GM12873 (cell line): ENCODE measurements at regions not wholly inside any gene's neighbourhood (a gene's known extent, or its start where the extent isn't known, plus 50 kb on each side); places are given as distances from the start of the nearest gene placed in this dataset.

Experiments used
- TF ChIP-seq, protein P1 (sequence below): IDR thresholded peaks from 2 replicates; pipeline ENCODE4 v1.5.1; 2012; ENCODE audit warnings: low read depth, mild to moderate bottlenecking, moderate library complexity, low read length, control low read depth; ENCODE audit not compliant: insufficient read depth; ENCODE audit errors: missing control alignments

DNA sequence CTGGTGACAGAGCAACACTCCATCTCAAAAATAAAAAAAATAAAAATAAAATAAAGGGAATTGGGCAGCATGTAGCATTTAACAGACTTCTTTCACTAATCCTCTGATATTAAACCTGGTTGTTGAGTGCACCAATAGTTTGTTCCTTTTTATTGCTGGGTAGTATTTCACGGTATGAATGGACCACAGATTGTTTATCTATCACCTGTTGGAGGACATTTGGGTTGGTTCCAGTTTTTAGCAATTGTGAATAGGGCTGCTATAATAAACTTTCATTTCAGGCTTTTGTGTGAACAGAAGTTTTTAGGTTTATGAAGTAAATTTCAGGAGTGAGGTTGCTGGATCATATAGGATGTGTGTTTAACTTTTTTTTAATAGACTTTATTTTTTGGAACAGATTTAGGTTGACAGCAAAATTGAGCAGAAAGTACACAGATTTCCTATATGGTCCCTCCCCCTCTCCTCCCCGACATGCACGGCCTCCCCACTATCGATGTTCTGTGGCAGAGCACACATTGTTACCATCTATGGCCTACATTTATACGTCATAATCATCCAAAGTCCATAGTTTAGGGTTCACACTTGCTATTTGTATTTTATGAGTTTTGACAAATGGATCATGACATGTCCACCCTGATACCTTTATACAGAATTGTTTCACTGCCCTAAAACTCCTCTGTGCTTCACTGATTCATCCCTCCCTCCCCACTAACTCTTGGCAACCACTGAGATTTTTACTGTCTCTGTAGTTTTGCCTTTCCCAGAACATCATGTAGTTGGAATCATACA, 66.1 kb upstream of the TMPRSS2 start:
- TF ChIP-seq, protein P1, sequence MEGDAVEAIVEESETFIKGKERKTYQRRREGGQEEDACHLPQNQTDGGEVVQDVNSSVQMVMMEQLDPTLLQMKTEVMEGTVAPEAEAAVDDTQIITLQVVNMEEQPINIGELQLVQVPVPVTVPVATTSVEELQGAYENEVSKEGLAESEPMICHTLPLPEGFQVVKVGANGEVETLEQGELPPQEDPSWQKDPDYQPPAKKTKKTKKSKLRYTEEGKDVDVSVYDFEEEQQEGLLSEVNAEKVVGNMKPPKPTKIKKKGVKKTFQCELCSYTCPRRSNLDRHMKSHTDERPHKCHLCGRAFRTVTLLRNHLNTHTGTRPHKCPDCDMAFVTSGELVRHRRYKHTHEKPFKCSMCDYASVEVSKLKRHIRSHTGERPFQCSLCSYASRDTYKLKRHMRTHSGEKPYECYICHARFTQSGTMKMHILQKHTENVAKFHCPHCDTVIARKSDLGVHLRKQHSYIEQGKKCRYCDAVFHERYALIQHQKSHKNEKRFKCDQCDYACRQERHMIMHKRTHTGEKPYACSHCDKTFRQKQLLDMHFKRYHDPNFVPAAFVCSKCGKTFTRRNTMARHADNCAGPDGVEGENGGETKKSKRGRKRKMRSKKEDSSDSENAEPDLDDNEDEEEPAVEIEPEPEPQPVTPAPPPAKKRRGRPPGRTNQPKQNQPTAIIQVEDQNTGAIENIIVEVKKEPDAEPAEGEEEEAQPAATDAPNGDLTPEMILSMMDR: no peak

DNA sequence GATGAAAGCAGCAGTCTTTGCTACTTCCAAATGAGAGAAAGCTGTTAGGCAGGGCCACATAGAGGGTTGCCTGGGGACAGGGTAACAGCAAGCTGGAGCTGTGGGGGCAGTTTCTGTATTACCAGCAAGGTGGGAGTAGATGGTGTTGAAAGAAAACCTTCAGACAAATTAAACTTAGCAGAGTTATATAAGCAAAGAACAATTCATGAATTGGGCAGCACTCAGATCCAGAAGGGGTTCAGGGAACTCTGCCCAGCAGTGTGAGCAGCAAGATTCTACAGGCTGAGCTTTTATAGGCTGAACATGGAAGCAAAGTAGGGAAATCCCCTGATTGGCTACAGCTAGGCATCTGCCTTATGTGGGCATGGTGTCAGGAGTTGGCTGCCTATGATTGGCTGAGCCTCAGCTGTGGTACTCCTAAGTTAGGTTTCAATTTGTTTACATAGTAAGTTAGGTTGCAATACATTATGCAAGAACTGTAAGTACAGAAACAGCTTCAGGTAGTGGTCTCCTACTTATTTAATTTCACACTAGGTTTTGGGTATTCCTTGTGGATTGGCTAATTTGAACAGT, 64.1 kb upstream of the TMPRSS2 start:
- TF ChIP-seq, protein P1: no peak

DNA sequence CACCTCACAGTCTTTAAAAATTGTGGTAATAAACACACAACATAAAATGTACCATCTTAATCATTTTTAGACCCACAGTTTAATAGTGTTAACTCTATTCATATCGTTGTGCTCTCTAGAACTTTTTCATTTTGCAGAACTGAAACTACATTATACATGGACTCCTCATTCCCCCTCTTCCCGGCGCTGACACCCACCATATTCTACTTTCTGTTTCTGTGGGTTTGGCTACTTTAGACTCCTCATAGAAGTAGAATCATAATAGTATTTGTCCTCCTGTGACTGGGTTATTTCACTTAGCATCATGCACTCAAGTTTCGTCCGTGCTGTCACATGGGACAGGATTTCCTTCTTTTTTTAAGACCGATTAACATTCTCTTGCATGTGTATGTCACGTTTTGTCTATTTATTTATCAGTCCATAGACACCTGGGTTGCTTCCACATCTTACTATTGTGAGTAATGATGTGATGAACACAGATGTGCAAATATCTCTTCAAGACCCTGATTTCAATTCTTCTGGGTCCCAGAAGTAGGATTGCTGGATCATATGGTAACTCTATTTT, 62.9 kb upstream of the TMPRSS2 start:
- TF ChIP-seq, protein P1: no peak

DNA sequence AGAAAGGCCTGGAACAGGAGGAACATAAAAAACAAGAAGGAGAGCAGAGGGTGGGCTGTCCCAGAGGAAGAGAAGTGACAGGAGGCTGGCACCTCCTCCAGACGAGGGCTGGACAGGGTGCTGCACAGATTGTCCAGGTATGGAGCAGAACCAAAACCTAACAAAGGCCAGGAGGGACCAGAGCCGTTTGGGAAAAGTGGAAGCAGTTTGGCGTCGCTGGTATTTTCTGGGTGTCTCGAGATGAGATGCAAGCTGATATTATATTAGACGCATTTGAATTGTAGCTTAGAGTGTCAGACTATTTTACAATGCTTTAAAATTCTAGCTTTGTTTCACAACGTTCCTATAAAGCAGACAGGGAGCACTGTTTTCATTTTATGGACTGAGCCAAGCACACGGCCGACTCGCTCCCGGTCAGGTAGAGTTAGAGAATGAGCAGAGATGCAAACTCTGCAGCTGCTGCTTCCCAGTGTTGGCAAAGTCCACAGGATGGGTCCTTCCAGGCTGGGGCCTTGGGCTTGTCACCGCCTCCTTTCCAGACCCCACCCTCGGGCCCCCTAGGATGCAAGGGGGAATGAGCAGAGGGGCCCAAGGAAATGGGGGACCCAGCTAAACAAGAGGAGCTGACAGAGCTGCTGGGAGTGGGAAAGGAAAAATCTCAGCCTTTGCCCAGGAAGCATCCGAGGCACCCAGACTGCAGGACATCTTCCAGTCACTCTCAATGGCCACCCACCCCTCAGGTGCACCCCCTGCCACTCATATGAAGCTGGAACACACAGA, 60.8 kb upstream of the TMPRSS2 start:
- TF ChIP-seq, protein P1: no peak

DNA sequence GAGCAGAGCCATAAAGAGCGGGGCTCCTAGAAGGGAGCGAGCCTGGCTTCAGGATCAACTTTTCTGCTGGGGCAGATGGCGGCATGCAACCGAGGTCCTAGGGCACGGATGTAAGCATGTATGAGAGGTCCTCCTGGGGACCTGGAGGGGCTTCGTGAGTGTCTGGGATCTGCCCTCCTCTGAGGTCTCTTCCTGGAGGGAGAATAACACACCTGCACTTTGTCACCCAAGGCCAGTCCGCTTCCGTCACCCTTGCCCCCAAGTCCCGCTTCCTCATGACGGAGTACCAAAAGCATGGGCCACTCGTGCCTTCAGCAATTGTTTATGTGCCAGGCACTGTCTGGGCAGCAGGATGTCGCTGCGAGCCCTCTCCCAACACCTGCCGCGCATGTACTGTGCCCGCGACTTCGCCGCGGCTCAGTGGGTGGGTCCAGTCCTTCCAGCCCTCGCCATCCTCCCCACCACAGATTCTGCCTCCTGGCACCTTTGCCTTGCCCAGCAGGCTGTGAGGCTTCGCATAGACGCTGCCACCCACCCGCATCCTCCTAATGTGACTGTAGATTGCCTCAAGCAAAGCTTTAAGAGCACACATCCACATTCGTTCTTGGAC, 60.0 kb upstream of the TMPRSS2 start:
- TF ChIP-seq, protein P1: no peak

DNA sequence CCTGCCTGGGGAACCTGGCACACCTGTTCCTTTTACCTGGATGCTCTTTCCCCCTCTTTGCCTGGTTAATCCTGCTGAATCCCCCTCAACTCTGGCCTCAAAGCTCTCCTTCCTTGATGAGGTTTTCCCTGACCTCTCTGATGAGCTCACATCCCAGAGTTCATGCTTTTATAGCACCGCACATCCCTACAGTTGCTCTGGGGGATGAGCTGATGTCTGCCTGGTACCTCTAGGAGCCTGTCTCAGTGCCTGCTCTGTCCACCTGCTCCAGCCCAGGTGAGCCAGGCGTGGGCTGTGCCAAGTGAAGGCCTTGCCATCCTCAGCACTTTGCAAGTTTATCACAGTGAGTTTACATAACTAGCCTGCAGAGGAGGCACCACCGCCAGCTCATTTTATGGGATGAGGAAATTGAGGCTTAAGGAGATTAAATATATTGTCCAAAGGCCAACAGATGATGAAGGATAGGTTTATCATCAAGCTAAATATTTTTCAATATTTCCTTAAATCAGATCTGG, 58.6 kb upstream of the TMPRSS2 start:
- TF ChIP-seq, protein P1: no peak
